GM21360 (cell line): ENCODE measurements at regions not wholly inside any gene's neighbourhood (a gene's known extent, or its start where the extent isn't known, plus 50 kb on each side); places are given as distances from the start of the nearest gene placed in this dataset.
"Not testable (repeated sequence)": the region's sequence is repeated elsewhere in the genome, so short reads cannot be mapped to it uniquely, and the experiment has no call there.

Source experiments
- ATAC-seq: cut with Tn5 transposase; IDR thresholded peaks from one replicate; pipeline ENCODE4 v1.9.1; 2021; ENCODE audit warnings: mild to moderate bottlenecking, moderate library complexity; ENCODE audit not compliant: unreplicated experiment

DNA sequence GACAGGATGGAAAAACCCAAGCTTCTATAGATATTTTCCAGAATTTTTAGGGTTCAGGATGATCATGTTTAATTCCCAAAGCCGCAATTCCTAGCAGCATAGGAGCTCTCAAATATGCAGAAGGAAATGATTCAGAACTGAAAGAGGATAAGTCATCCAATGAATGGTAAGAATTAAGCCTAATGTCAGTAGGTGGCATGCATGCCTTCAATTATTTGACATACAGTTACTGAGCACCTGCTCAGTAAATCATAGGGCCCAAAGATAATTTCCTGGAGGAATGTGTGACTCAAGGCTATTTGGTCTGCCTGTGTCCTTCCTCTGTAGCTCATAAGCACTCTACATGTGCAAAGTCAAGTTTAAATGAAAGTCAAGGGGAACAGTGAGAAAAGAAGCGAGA is 116.8 kb upstream of the SLC38A4 start:
- ATAC-seq = no peak

DNA sequence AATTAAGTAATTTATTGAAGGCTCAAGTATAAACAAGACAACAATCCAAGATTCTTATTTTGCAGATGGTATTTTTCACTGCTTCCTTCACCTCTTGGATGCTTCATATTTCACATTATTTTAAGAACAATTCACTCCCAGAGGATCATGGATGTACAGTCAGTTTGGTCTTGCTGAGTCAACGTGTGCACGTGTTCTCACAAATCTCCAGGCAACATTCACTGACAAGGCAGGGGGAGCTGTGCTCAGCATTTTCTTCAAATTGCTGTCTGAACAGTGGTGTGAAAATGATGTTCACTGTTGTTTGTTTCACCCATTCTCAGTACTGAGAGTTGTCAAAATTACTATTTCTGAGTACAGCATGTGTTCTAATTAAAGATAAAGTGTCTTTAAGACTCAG is 118.3 kb upstream of the SLC38A4 start:
- no peak for ATAC-seq

GRCh38 chr12:46944771-46945170 is 119.0 kb upstream of the SLC38A4 start:
- no peak for ATAC-seq

DNA sequence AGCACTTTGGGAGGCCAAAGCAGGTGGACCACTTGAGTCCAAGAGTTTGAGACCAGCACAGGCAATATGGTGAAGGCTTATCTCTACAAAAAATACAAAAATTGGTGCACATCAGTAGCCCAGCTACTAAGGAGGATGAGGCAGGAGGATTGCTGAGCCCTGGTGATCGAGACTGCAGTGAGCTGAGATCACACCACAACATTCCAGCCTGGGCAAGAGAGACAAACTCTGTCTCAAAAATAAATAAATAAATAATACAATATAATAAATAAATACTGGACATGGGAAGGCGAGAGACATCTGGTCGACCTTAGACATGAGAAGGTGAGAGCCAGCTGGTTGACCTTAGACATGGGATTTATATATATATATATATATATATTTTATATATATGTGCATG is 119.8 kb upstream of the SLC38A4 start:
- ATAC-seq = no peak

GRCh38 chr12:46946137-46946536 is 120.3 kb upstream of the SLC38A4 start:
- ATAC-seq = no peak

DNA sequence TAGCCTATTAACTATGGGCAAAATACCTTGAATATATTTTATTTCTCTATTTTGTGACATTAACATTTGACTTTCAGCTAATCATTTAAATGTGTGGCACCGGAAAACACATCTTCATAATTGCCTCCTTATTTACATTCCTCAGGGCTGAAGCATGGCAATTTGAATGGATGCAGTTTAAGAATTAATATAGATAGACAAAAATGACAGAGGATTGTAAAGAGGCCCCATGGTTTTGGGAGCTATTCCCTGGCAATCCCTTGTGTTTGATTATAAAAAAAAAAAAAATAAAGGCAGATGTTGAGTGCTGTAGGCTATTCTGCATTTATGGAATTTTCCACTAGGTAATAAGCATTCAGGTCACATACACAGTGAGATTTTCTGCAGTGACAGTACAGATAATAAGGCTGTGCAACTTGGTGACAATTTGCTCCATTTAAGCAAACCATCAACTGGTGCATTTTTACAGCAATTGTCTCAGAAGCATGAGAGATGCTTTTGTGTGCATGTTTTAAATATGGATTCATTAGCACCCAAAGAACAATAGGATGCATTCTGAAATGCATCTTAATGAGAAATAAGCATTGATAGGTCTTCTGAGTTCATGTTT is 123.2 kb upstream of the SLC38A4 start:
- no peak for ATAC-seq

DNA sequence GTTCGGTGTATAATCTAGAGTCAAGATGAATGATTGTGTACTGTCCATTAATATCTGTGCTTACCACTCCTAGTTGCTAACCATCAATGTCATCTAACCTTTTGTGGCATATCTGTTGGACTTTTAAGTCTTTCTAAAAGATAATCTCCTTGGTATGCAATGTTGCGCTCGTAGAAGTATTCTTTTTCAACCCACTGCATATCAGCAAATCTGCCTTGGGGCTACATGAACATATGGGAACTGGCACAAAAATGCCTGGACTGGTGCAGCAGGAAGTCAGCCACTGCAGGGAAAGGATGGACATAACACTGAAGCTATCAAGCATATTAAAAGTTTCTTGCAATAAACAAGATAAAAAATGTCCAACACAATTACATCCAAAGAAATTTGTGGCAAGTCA is 124.3 kb upstream of the SLC38A4 start:
- ATAC-seq = no peak

DNA sequence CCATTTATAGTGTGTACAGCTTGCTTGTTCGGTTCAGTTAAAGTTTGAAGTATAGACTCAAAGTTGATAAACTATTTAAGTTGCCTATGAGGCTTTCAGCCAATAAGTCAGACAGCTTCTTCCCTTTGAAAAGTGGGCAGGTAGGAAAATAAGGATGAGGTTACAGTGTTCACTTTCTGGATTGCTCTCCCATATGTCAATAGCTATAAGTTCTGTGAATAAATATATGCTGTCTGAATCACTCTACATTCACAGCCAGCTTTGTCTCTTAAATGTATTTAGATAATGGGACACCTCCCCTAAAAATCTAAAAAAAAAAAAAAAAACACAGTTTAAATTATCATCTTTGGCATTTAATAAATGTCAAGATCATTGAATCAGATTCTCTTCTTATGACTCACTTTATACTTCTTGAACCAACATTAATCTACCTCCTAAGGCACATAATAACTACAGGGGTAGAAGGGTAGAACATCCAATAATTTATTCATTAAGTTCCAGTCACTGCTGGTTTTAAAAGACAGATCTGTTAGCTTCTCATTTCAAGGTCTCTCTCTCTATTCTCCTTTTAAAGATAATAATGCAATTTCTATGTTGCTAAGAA is 126.4 kb upstream of the PCED1B start:
- ATAC-seq = no peak

DNA sequence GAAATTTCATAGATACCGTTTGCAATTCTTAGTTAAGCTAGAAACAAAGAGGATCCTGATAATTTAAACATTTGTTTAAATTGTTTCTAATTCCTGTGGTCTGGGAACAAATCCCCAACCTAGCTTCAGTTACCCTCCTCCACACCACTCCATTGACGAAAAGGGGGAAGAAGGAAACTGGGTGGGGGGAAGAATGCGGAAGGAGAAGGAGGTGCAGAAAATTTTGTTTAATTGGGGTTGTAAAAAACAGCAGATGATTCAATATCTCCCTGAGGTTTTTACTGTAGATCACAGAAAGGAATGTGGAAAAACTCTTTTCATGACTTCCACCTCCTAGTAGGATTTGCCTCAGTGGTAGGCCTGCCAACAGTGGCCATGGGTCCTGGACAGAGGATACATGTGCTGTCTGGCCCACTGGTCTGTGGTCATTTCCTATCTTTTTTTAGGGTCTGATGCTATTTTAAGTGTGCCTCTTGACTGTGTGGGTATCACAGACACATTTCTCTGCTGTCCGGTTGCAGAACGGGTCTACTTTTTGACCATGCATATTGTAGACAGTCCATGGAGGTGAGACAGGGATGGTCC is 122.9 kb upstream of the PCED1B start:
- no peak for ATAC-seq

DNA sequence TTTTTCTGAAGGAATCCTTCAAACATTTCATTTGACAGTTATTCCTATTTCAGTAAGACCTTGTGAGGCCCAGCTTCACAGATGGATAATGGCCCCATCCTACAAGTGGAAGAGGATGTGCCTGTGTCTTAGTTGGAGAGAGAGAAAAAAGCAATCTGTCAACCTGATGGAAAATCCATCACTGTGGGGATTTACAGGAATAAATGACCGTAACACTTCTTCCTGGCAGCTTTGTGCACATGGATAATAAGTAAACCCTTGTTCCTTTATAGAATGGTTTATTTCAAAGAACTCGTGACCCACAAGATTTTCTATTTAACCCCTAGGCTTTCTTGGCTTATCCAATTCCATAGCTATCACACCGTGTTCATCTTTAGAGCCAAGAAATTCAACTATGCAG is 121.4 kb upstream of the PCED1B start:
- no peak for ATAC-seq

GRCh38 chr12:46958599-46959290 is 120.7 kb upstream of the PCED1B start:
- ATAC-seq = no peak

DNA sequence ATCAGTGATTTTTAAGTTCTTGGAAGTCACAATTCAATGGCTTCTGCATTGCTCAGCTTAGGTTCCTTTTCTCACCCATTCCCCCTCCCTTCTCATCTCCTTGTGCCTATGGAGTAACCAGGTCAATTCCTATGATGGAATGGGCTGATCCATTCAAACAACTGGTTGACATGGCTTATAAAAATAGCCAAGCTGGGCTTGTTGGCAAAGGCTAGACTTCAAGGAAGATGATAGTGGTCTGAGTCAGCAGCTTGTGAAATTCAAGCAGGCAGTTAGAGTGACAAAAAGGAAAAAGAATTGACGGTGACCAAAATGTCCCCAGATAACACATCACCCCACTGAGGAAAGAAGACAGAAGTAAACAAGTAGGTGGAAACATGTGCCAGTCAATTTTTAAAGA is 119.9 kb upstream of the PCED1B start:
- ATAC-seq = no peak

GRCh38 chr12:46960681-46961080 is 118.7 kb upstream of the PCED1B start:
- ATAC-seq = no peak

GRCh38 chr12:46963191-46963590 is 116.2 kb upstream of the PCED1B start:
- no peak for ATAC-seq

- ATAC-seq = no peak
Observed at GRCh38 chr12:46963977-46964971, 115.1 kb upstream of the PCED1B start.

DNA sequence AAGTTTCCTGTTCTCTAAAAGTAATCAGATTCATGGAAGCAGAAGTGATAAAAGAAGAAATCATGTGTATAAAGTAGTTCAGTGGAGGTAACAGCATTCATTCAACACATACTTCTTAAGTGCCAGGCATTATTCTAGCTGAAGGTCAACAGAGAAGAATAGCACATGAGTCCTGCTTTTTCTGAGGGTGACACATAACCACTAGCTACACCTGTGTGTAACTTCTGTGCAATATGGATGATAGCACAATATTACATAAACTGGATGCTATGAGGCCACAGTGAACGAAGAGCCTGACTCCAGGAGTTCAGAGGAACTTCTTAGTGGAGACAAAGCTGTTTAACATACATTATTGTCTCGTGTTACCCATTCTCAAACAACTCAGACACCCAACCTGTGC is 114.3 kb upstream of the PCED1B start:
- ATAC-seq = no peak

DNA sequence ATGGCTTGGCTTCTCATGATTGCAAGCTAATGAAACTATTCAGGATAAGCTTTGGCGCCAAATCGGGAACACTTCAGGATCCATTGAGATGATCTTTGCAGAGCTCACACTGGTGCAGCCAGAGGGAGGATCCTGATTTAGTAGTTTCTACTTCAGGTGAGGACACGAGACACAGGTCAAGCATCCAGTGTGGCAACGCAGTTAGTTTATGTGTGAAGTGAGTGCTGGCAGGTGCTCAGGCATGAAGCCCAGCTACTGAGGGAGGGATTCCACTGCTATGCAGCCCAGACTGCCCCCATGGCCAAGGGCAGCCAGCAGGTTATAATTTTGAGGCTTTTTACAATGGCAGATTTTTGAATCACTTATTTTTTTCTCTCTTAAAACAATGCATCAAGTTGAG is 113.5 kb upstream of the PCED1B start:
- ATAC-seq = no peak

DNA sequence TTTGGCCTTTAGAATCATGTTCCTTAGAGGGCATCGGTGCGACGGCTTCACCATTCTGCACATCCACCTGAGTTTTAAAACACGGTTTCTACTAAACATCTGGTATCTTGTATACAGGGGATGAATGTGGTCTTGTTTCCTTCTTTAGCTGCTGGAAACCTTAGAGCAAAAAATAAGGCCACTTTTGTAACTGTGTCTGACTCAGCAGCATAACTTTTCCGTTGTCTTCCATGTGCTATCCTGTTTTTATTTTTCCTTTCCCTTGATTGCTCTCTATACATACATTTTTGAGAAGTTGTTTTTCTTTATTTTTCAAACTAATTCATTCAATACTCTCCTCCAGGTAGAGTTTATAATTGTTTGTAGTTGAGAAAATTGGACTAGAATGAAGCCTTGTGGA is 108.8 kb upstream of the PCED1B start:
- no peak for ATAC-seq

GRCh38 chr12:46973937-46974336 is 105.5 kb upstream of the PCED1B start:
- ATAC-seq = not testable (repeated sequence)

DNA sequence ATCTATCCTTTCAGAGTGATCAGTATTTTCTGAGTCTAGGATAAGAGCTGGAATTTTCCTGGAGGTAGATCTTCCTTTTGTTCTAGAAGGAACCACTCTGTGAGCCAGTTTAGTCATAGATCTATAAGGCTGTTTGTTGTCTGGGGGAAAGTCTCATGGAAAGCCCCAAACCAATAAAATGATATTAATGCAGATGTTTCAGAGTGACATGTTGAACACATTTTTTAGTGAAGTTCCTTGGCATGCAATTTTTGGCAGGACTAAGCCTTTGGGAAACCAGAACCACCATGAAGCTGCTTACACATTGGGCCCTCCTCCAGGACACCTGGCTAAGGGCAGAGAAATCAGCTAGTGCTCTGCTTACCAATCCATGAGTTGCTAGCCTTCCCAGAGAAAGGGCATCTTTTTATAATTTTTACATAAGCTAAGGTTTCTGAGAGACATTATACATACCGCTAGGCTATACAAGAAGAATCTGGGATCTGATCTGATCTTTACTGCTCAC is 101.5 kb upstream of the PCED1B start:
- ATAC-seq = no peak

DNA sequence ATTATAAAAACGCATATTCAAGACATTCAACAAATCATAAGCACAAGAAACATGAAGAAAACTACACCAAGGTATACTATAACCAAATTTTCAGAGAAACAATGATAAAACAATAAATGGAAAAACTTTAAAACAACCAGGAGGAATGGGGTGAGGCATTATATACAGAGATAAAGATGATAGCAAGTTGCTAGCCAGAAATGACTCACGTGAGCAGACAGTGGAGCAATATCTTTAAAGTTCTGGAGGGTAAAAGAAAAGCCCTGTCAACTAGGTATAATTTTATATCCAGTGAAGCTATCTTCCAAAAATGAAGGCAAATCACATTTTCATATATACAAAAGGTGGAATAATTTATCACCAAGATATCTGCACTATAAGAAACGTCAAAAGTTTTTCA is 97.8 kb upstream of the PCED1B start:
- ATAC-seq = no peak
